Kidney tubule cell (primary cell): ENCODE measurements at regions not wholly inside any gene's neighbourhood (a gene's known extent, or its start where the extent isn't known, plus 50 kb on each side); places are given as distances from the start of the nearest gene placed in this dataset.

Experiments
- DNase-seq: peaks from one replicate; pipeline ENCODE4 v3.0.0-alpha.2; 2018; ENCODE audit warnings: low spot score

- DNase-seq, result no peak
Measured at GRCh38 chr20:58091810-58092209, 136.6 kb downstream of the ANKRD60 start.

- DNase-seq, result no peak
Measured at GRCh38 chr20:58090161-58090560, 138.3 kb downstream of the ANKRD60 start.

- no peak for DNase-seq
Measured at GRCh38 chr20:58088625-58089024, 139.8 kb downstream of the ANKRD60 start.

- DNase-seq, result peak; percentile 1
Measured at GRCh38 chr20:58088105-58088504, 140.3 kb downstream of the ANKRD60 start.

GRCh38 chr20:58087562-58087858, 140.9 kb downstream of the ANKRD60 start:
- DNase-seq, result no peak

- peak; percentile 83 for DNase-seq
Measured at GRCh38 chr20:58086763-58087561, 141.5 kb downstream of the ANKRD60 start.

- peak; percentile 75 for DNase-seq
Measured at GRCh38 chr20:58084966-58085365, 143.5 kb downstream of the ANKRD60 start.

- DNase-seq, result no peak
Measured at GRCh38 chr20:58084566-58084965, 143.9 kb downstream of the ANKRD60 start.

- peak; percentile 50 for DNase-seq
Measured at GRCh38 chr20:58081846-58082245, 146.6 kb downstream of the ANKRD60 start.

- peak; percentile 58 for DNase-seq
Measured at GRCh38 chr20:58078741-58079522, 149.5 kb downstream of the ANKRD60 start.

- DNase-seq, result no peak
Measured at GRCh38 chr20:58077282-58077681, 151.2 kb downstream of the ANKRD60 start.

GRCh38 chr20:58076405-58076804, 152.0 kb downstream of the ANKRD60 start:
- DNase-seq, result peak; percentile 61

- peak; percentile 55 for DNase-seq
Measured at GRCh38 chr20:58075586-58076345, 152.7 kb downstream of the ANKRD60 start.

GRCh38 chr20:58073945-58074856, 154.3 kb downstream of the ANKRD60 start:
- peak; percentile 64 for DNase-seq

- DNase-seq, result no peak
Measured at GRCh38 chr20:58072695-58073671, 155.5 kb downstream of the ANKRD60 start.

GRCh38 chr20:58071991-58072390, 156.5 kb downstream of the ANKRD60 start:
- no peak for DNase-seq

GRCh38 chr20:58071298-58071697, 157.2 kb downstream of the ANKRD60 start:
- no peak for DNase-seq

- DNase-seq, result no peak
Measured at GRCh38 chr20:58070664-58071196, 157.7 kb downstream of the ANKRD60 start.

GRCh38 chr20:58069796-58070663, 158.4 kb downstream of the ANKRD60 start:
- no peak for DNase-seq
